ENCODE measurements at regions not wholly inside any gene's neighbourhood (a gene's known extent, or its start where the extent isn't known, plus 50 kb on each side); places are given as distances from the start of the nearest gene placed in this dataset.
A peak's percentile ranks its signal among the peaks of the same experiment; 100 is the strongest.

DNA sequence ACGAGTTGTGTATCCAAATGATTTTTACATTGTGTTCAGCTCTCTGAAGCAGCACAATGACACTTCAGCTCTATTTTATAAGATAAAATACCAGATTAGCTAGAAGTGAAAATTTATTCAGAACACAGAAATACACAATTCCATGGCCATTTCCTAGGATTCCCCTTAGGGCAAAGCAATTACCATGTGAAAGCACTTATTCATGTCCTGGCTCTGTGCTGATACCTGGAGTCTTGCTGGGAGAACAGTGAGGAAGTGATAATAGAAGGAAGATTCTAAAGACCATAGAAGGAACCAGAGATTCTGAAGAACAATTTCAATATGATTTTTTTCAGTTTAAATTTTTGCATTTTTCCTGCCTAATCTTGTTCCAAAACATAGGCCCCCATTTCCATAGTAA, 657.4 kb upstream of the ZWINT start:
- Mint-ChIP-seq H3K27me3 (no peaks in the 10 kb centered on the region), H3K9me3 (peaks cover 0 to 5% of the 10 kb centered on the region in 2 donors), H3K27ac (no peak overlapping the region), H3K4me1 (no peaks in the 10 kb centered on the region), H3K4me3 (no peak overlapping the region)
- no peak for DNase-seq
- ATAC-seq: no peak

DNA sequence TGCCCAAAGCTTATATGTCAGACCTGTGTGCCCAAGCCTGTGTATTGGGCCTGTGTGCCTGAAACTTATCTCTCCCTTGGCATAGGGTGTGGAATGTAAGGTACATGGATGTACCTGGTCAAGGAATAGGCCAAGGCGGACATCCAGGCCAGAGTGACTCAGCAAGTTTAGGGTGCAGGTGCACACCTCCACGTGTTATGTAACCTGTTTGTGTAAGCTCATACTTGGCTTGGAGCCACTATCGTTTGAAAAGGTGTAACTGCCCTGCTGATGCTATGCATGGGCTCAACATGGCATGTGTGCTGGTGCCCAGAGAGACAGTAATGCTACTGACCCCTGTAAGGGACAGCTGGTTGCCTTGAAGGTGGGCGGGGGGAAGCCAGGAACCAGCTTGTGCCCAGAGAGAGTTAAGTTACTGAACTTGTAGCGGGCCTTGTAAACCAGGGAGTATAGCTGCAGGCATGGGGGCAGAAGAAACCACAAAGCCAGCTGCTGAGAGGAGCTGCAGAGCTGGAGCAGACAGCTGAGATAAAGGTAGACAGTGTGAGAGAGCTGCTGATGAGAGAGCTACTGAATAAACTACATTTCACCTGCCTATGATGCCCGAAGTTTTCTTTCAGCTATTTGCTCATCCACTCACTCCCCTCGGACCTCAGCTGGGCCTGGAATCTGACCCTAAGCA, 656.4 kb upstream of the ZWINT start:
- no peak overlapping the region for H3K27ac Mint-ChIP-seq
- DNase-seq: no peak
- H3K4me1 Mint-ChIP-seq: no peaks in the 10 kb centered on the region
- no peak for ATAC-seq
- peaks cover 0 to 5% of the 10 kb centered on the region in 2 donors for H3K9me3 Mint-ChIP-seq
- H3K4me3 Mint-ChIP-seq: no peak overlapping the region
- H3K27me3 Mint-ChIP-seq: no peaks in the 10 kb centered on the region

DNA sequence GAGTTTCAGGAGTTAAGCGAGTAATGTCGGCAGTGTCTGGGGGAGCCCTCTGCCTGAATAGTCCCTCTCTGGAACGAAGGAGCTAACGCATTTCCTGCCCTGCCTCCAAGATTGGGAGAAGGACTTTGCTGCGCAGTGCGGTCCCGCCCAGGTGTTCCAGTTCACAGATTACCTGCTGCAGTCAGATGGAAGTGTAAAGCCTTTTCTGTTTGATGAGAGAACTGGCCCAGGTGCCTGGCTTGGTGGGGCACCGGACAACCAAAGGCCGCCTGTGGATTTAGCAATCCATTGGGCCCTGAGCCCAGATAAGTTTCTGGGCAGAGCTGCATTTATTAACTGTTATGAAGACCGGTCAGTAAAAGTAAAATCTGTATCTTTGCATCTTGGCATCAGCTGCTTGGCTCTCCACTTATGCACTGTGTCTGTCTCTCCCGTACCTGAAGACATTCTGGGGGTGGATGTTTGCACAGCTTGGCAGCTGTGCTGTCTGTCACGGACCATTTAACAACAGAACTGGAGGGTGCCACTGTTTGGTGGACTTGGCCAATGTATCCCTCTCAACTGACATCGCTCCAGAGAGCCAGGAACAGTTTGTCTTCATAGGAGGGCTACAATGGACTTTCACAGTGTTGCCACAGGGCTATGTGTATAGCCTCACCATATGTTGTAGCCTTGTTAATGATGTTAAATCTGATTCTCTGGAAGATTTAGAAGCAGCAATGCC, 654.7 kb upstream of the ZWINT start:
- DNase-seq: no peak
- Mint-ChIP-seq H3K9me3 (peaks cover 0 to 5% of the 10 kb centered on the region in 2 donors), H3K27me3 (no peaks in the 10 kb centered on the region), H3K4me3 (no peak overlapping the region), H3K27ac (no peak overlapping the region), H3K4me1 (no peaks in the 10 kb centered on the region)
- ATAC-seq: no peak

DNA sequence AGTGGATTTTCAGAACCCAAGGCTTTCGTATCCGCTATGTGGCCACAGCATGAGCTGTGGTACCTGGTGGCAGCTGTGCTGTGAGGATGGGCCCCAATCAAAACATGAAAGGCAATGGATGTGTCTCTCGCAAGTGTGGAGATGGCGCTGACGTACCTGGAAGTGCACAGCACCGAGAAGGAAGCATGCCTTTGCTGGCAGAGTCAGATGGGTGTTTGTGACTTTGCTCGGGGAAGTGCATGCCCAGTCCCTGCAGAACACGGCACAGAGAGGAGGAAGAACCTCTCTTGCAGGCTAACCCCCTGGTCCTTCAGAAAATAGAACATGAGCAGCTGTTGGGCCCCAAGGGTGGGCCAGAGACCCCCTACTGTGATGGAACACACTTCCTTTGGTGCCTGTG, 654.1 kb upstream of the ZWINT start:
- Mint-ChIP-seq H3K27ac (no peak overlapping the region), H3K27me3 (no peaks in the 10 kb centered on the region), H3K4me3 (no peak overlapping the region), H3K9me3 (peaks cover 0 to 5% of the 10 kb centered on the region in 2 donors), H3K4me1 (no peaks in the 10 kb centered on the region)
- no peak for ATAC-seq
- DNase-seq: no peak

DNA sequence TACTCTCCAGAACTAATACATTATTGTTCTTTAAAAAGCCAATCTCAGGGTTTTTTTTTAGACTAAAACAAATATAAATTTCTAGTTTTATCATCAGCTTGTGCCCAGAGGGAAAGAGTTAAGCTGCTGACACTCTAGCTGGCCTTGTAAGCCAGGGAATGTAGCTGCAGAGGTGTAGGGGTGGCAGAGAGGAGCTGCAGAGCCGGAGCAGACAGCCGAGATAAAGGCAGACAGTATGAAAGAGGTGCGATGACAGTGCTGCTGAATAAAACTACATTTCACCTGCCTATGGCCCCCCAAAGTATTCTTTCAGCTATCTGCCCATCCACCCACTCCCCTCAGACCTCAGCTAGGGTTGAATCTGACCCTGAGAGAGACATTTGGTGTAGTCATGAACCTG, 653.7 kb upstream of the ZWINT start:
- H3K4me3 Mint-ChIP-seq: no peak overlapping the region
- H3K4me1 Mint-ChIP-seq: no peaks in the 10 kb centered on the region
- DNase-seq (no peak), ATAC-seq (no peak)
- H3K27me3 Mint-ChIP-seq: no peaks in the 10 kb centered on the region
- H3K27ac Mint-ChIP-seq: no peak overlapping the region
- H3K9me3 Mint-ChIP-seq: peaks cover 0 to 7% of the 10 kb centered on the region in 2 donors

DNA sequence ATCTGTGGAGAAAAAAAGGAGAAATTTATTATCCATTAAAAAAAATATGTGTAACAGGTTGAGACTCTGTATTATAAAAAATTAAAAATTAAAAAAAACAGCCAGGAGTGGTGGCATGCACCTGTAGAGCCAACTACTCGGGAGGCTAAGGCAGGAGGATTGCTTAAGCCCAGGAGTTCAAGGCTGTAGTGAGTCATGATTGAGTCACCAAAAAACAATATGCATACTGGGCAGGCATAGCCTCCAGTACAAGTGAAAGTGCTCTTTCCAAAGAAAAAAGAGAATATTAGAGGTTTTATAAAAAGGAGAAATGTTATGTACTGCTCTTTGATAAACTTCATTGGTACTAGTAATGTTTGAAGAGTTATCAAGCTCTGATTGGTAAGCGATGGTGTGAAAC, 647.1 kb upstream of the ZWINT start:
- DNase-seq (no peak), ATAC-seq (no peak)
- no peaks in the 10 kb centered on the region for H3K27me3 Mint-ChIP-seq
- H3K4me3 Mint-ChIP-seq: no peak overlapping the region
- H3K27ac Mint-ChIP-seq: no peak overlapping the region
- no peaks in the 10 kb centered on the region for H3K4me1 Mint-ChIP-seq
- peaks cover 4 to 14% of the 10 kb centered on the region in 2 donors for H3K9me3 Mint-ChIP-seq

DNA sequence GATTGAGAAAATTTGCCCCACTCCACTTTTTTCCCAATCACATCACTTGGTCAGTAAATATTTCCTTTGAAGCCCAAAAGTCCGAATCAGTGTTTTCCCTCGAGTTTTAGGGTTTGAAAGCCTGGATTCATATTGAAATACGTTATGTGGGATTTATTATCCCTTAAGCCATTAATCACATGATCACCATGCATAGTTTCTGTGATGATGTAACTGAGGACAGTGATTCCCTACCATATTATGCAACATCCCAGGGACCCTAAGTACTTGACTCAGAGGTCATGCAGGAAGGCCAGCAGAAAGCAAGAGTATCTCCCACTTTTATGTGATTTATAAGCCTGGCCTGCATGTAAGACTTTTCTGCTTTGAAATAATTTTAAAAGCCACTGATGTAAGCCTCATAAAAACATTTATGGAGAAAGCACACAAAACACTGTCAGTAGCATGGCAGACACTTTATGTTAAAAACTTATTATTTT, 630.6 kb upstream of the ZWINT start:
- ATAC-seq: no peak
- Mint-ChIP-seq H3K4me3 (no peak overlapping the region), H3K27me3 (no peaks in the 10 kb centered on the region), H3K27ac (no peak overlapping the region), H3K4me1 (no peaks in the 10 kb centered on the region), H3K9me3 (peaks cover 5 to 12% of the 10 kb centered on the region in 2 donors)
- DNase-seq: no peak

DNA sequence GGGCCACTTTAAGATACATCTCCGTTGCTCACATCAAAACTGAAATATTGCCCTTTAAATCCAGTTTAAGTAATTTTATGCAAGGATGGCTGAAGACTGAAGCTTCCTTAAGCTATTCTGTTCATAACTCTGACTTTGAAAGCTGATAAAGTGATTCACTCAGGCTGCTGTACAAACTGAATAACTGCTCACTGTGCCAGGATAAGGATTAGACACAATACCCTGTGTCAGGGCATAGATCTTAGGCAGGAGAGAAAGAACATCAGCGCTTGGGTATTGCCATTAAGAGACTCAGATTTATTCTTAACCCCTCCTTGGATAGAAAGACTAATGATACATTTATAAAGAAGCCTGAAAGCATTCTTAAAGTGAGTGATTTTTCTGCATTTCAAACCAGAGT, 614.5 kb upstream of the ZWINT start:
- Mint-ChIP-seq H3K9me3 (peaks cover 9 to 11% of the 10 kb centered on the region in 2 donors), H3K4me3 (no peak overlapping the region)

DNA sequence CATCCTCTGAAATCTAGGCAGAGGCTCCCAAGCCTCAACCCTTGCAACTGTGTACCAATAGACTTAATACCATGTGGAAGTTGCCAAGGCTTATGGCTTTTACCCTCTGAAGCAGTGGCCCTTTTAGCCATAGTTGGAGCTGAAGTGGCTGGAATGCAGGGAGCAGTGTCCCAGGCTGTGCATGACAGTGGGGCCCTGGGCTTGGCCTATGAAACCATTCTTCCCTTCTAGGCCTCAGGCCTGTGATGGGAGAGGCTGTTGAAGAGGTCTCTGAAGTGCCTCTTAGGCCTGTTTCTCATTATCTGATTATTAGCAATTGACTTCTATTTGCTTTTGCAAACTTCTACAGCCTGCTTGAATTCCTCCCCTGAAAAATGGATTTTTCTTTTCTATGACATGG, 612.7 kb upstream of the ZWINT start:
- Mint-ChIP-seq H3K9me3 (peaks cover 9% of the 10 kb centered on the region in 2 donors), H3K27ac (no peak overlapping the region), H3K27me3 (no peaks in the 10 kb centered on the region), H3K4me3 (no peak overlapping the region), H3K4me1 (no peaks in the 10 kb centered on the region)
- DNase-seq (no peak), ATAC-seq (no peak)

More for the DNA sequence above, 614.5 kb upstream of the ZWINT start:
- Mint-ChIP-seq H3K27ac (no peak overlapping the region), H3K4me1 (no peaks in the 10 kb centered on the region), H3K27me3 (no peaks in the 10 kb centered on the region)
- no peak for DNase-seq
- no peak for ATAC-seq

DNA sequence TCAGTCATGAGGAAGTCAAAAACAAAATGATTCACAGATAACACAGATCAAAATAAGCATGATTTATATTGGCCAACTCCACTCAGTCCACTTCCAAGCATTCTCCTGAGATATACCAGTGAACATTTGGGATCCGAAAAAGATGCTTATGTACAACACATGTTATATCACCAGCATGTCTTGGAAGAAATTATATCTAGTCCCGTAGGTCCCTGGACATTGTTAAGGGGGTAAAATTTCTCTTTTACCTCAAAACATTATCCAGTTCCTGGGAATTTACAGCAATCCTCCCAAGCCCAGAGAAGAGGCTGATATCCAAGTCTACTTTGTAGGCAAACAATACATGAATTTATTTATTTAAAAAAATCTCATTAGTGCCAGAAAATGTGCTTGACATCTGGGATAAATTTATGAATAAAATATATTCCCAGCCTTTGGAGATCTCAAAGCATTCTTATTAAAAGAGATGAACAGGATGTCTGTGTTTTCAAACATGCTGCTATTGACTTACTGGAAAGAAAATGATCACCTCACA, 582.2 kb upstream of the ZWINT start:
- ATAC-seq (no peak), DNase-seq (no peak)
- Mint-ChIP-seq H3K27ac (no peak overlapping the region), H3K4me1 (no peaks in the 10 kb centered on the region), H3K4me3 (no peak overlapping the region), H3K27me3 (no peaks in the 10 kb centered on the region), H3K9me3 (peaks cover 6 to 12% of the 10 kb centered on the region in 2 donors)

DNA sequence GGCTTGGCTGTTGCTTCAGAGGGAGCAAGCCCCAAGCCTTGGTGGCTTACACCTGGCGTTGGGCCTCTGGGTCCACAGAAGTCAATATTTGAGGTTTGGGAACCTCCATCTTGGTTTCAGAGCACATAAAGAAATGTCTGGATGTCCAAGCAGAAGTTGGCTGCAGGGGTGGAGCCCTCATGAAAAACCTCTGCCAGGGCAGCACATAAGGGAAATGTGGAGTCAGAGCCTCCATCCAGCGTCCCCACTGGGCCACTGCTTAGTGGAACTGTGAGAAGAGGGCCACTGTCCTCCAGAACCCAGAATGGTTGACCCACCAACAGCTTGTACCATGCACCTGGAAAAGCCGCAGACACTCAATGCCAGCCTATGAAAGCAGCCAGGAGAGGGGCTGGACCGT, 573.5 kb upstream of the ZWINT start:
- no peak for ATAC-seq
- H3K27me3 Mint-ChIP-seq: no peaks in the 10 kb centered on the region

DNA sequence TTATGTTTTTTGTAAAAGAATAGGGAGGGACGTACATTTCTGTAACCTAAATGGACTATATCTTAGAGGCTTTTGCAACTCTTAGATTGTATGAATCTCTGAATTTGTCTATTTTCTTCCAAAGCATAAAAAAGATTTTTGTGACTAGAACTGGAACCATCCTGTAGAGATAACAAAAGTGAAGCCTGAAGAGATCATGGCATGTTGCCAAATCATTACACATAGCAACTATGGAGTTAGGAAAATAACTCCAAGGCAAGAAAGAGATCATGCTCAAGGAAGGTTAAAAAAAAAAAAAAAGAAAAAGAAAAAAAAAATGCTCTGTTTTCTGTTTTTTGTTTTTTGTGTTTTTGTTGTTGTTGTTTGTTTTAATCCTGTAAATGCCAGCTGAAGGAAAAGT, 567.7 kb upstream of the ZWINT start:
- ATAC-seq (no peak), DNase-seq (no peak)
- H3K4me3 Mint-ChIP-seq: no peak overlapping the region
- peaks cover 6 to 29% of the 10 kb centered on the region in 2 donors for H3K9me3 Mint-ChIP-seq
- H3K27me3 Mint-ChIP-seq: no peaks in the 10 kb centered on the region
- H3K4me1 Mint-ChIP-seq: no peaks in the 10 kb centered on the region
- H3K27ac Mint-ChIP-seq: no peak overlapping the region

More for the DNA sequence above, 573.5 kb upstream of the ZWINT start:
- H3K9me3 Mint-ChIP-seq: peaks cover 6 to 14% of the 10 kb centered on the region in 2 donors
- DNase-seq: no peak
- no peak overlapping the region for H3K4me3 Mint-ChIP-seq
- no peaks in the 10 kb centered on the region for H3K4me1 Mint-ChIP-seq
- no peak overlapping the region for H3K27ac Mint-ChIP-seq

DNA sequence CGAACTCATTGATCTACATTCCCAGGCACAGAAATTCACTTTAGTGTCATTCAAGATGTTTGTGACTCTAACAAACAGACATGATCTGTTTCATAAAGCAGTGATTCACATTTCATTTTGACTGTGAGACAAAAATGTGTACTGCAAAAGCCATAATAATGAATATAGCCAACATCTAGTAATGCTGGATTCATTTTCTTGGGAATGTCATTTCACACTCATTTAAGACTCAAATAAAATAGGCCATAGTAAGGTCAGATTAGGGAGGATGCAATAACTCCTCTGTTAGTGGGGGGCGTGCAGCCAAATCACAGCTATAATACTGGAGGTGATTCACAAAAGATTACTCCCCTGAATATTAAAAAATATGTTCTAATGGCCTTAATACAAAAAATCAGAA, 566.6 kb upstream of the ZWINT start:
- Mint-ChIP-seq H3K9me3 (peaks cover 6 to 29% of the 10 kb centered on the region in 2 donors), H3K4me3 (no peak overlapping the region), H3K4me1 (no peaks in the 10 kb centered on the region), H3K27me3 (no peaks in the 10 kb centered on the region), H3K27ac (no peak overlapping the region)
- DNase-seq: no peak
- ATAC-seq: no peak

DNA sequence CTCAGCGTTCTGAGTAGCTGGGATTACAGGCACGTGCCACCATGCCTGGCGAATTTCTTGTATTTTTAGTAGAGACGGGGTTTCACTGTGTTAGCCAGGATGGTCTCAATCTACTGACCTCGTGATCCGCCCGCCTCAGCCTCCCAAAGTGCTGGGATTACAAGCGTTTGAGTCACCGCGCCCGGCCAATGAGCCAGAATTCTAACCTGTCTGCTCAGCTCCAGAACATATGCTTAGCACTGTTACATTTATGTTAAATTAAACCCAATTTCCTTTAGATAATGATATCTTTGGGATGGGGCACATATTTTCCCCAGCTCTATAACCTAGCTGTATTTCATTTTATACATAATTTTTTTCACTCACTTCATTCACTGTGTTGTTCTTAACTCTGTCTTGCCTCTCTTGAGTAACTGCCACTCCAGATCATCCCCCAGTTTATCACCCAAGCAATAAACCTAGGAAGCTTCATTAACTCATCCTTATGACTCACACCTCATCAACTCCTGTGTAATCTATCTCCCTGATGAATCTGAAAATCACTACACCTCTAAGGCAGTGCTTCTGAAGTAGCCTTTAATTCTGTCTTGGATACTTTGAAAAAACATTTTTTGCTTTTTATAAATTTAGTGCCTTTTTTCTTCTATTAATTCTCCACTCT, 559.7 kb upstream of the ZWINT start:
- DNase-seq (no peak), ATAC-seq (no peak)
- no peaks in the 10 kb centered on the region for H3K4me1 Mint-ChIP-seq
- no peaks in the 10 kb centered on the region for H3K27me3 Mint-ChIP-seq
- H3K27ac Mint-ChIP-seq: peak overlapping the region in 1 of 2 donors; percentile 40
- peaks cover 15 to 27% of the 10 kb centered on the region in 2 donors for H3K9me3 Mint-ChIP-seq
- H3K4me3 Mint-ChIP-seq: no peak overlapping the region

DNA sequence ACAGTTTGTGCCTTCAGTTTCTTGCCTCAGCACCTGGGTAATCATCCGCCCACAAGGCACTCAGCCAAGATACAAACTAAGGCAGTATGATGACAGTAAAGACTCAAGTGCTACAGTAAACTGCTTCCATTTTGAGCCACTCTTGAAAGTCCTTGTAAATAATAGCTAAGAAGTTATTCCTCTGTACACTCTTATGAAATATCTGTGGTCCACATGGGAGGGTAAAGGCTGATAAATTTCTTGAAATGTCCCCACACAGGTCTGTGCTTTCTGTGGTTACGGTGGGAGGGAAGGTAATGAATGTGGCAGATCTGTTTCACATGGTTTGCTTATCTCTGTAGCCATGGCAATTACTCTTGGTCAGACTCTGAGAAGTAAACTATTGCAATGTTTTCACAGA, 551.0 kb upstream of the ZWINT start:
- DNase-seq (no peak), ATAC-seq (no peak)
- Mint-ChIP-seq H3K4me1 (no peaks in the 10 kb centered on the region), H3K4me3 (no peak overlapping the region), H3K27me3 (no peaks in the 10 kb centered on the region), H3K9me3 (peaks cover 5 to 35% of the 10 kb centered on the region in 2 donors), H3K27ac (no peak overlapping the region)

DNA sequence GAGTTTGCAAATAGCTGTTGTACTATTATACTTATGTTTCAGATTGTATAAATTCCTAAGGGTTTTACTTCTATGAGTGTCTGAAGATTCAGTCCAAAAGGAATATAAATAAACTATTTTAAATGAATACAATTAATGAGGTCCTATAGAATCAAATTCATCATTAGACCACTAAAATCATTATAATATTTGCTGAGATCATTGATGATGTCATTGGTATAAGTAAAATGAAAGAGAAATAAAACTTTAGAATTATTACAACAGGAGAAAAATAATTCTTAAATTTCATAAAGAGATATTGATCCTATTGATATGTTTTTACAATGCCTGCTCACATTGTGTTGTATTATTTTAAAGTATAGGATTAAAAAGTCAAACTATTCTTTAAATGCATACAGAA, 544.0 kb upstream of the ZWINT start:
- no peak for ATAC-seq
- H3K4me1 Mint-ChIP-seq: no peaks in the 10 kb centered on the region
- no peak overlapping the region for H3K4me3 Mint-ChIP-seq
- no peak for DNase-seq
- H3K9me3 Mint-ChIP-seq: peaks cover 0 to 2% of the 10 kb centered on the region in 2 donors
- no peaks in the 10 kb centered on the region for H3K27me3 Mint-ChIP-seq
- H3K27ac Mint-ChIP-seq: no peak overlapping the region
